Right lobe of liver (tissue), 4 donors: ENCODE measurements at regions not wholly inside any gene's neighbourhood (a gene's known extent, or its start where the extent isn't known, plus 50 kb on each side); places are given as distances from the start of the nearest gene placed in this dataset.

Experiments used
- POLR2A ChIP-seq: fragments of 450-650 bp; IDR thresholded peaks from one replicate; pipeline ENCODE4 v1.6.1; 2017; ENCODE audit warnings: antibody characterized with exemption, mild to moderate bottlenecking
- TF ChIP-seq, protein P1 (sequence below), 4 donors: fragments of 200-600 bp in 3 of 4; fragments of 450-650 bp in 1 of 4; IDR thresholded peaks; one replicate each; pipeline versions ENCODE4 v1.5.1 to v1.8.0; 2016 to 2022; ENCODE audit warnings: antibody characterized with exemption in 4 of 4, mild to moderate bottlenecking in 2 of 4
- donor health status: DM: no; HTN: no; CAD: no.
- donor health status: DM: no; HTN: no; CAD: no.
- donor health status: DM: no; HTN: yes; CAD: no.

DNA sequence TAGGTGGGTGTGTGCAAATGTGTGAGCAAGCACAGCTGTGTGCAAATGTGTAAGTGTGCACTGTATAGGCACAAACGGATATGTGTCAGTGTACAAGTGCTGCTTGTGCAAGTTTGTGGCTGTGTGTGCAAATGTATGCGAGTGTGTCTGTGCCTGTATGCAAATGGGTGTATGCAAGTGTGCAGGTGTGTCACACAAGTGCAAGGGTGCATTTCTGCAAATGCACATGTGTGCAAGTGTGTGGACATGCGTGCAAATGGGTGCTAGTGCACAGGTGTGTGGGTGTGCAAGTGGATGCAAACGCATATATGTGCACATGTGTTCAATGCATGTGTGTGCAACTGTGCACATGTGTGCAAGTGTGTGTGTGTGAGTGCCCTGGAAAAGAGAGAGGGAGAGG is 76.5 kb upstream of the TNRC6C start:
- no peak for TF ChIP-seq POLR2A
- TF ChIP-seq, protein P1, sequence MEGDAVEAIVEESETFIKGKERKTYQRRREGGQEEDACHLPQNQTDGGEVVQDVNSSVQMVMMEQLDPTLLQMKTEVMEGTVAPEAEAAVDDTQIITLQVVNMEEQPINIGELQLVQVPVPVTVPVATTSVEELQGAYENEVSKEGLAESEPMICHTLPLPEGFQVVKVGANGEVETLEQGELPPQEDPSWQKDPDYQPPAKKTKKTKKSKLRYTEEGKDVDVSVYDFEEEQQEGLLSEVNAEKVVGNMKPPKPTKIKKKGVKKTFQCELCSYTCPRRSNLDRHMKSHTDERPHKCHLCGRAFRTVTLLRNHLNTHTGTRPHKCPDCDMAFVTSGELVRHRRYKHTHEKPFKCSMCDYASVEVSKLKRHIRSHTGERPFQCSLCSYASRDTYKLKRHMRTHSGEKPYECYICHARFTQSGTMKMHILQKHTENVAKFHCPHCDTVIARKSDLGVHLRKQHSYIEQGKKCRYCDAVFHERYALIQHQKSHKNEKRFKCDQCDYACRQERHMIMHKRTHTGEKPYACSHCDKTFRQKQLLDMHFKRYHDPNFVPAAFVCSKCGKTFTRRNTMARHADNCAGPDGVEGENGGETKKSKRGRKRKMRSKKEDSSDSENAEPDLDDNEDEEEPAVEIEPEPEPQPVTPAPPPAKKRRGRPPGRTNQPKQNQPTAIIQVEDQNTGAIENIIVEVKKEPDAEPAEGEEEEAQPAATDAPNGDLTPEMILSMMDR (IDR thresholded peaks at IDR 0.05) = no peak
